Breast epithelium (tissue), 4 donors: ENCODE measurements at regions not wholly inside any gene's neighbourhood (a gene's known extent, or its start where the extent isn't known, plus 50 kb on each side); places are given as distances from the start of the nearest gene placed in this dataset.

Experiments
- DNase-seq, 2 donors: peaks; one replicate each; pipeline ENCODE4 v3.0.0-alpha.2; 2019; ENCODE audit warnings: low spot score in 2 of 2
- H3K27ac ChIP-seq, 2 donors: fragments of 200-600 bp; sonication (generic) in 1 of 2; one replicate each; pipeline ENCODE4 v1.5.1; 2016 to 2019; ENCODE audit warnings: mild to moderate bottlenecking in 1 of 2
- H3K27me3 ChIP-seq, 2 donors: fragments of 200-600 bp; sonication (generic) in 1 of 2; one replicate each; pipeline versions ENCODE4 v1.5.1 to v1.6.0; 2017 to 2019; ENCODE audit warnings: control low read depth in 1 of 2, mild to moderate bottlenecking in 1 of 2
- H3K36me3 ChIP-seq: fragments of 200-600 bp; one replicate; pipeline ENCODE4 v1.5.1; 2019
- H3K4me1 ChIP-seq, 2 donors: fragments of 200-600 bp; sonication (generic); one replicate each; pipeline ENCODE4 v1.5.1; 2016 to 2019; ENCODE audit warnings: control low read depth in 1 of 2
- H3K4me3 ChIP-seq, 3 donors: fragments of 200-600 bp; sonication (generic); 1 replicate in 2 of 3; 2 replicates in 1 of 3; pipeline ENCODE4 v1.5.1; 2016 to 2019; ENCODE audit warnings: mild to moderate bottlenecking in 3 of 3, moderate library complexity in 2 of 3
- H3K9me3 ChIP-seq, 2 donors: fragments of 200-600 bp; sonication (generic) in 1 of 2; one replicate each; pipeline ENCODE4 v1.5.1; 2016 to 2019; ENCODE audit warnings: control low read depth in 1 of 2
- CTCF ChIP-seq, 3 donors: fragments of 450-650 bp; IDR thresholded peaks; one replicate each; pipeline ENCODE4 v1.5.1; 2016 to 2017; ENCODE audit warnings: antibody characterized with exemption in 3 of 3, mild to moderate bottlenecking in 3 of 3, moderate library complexity in 3 of 3
- POLR2A ChIP-seq: fragments of 450-650 bp; IDR thresholded peaks from one replicate; pipeline ENCODE4 v1.6.1; 2016; ENCODE audit warnings: antibody characterized with exemption, mild to moderate bottlenecking, moderate library complexity
- POLR2AphosphoS5 ChIP-seq, 3 donors: sonication (generic); formaldehyde crosslinking; IDR thresholded peaks; one replicate each; pipeline ENCODE4 v1.6.1; 2017; ENCODE audit warnings: antibody characterized with exemption in 3 of 3
- intact Hi-C: fragments of 100-400 bp; cut with DNase I; formaldehyde crosslinking; loops from one replicate; pipeline ENCODE4 v1.15.1; 2023; ENCODE audit warnings: low total_unique reads

- no peak overlapping the region for H3K27ac ChIP-seq
- intact Hi-C loops: no loop called here
- no peak for DNase-seq
- TF ChIP-seq POLR2A: no peak
- no peak for TF ChIP-seq CTCF (IDR thresholded peaks at IDR 0.05)
- no peak for TF ChIP-seq POLR2AphosphoS5 (IDR thresholded peaks at IDR 0.05)
- no peaks in the 10 kb centered on the region for H3K27me3 ChIP-seq
- H3K36me3 ChIP-seq: no peaks in the 10 kb centered on the region
- H3K9me3 ChIP-seq: no peaks in the 10 kb centered on the region
- no peaks in the 10 kb centered on the region for H3K4me1 ChIP-seq
- no peak overlapping the region for H3K4me3 ChIP-seq
These were observed 398.7 kb downstream of the DSEL start for GRCh38 chr18:67117804-67118203.

GRCh38 chr18:67109535-67109934 is 407.0 kb downstream of the DSEL start:
- Histone ChIP-seq H3K4me1 (no peaks in the 10 kb centered on the region), H3K4me3 (no peak overlapping the region), H3K27me3 (no peaks in the 10 kb centered on the region), H3K9me3 (no peaks in the 10 kb centered on the region), H3K36me3 (no peaks in the 10 kb centered on the region), H3K27ac (no peak overlapping the region)
- intact Hi-C loops: no loop called here
- TF ChIP-seq POLR2AphosphoS5 (IDR thresholded peaks at IDR 0.05) (no peak), POLR2A (no peak), CTCF (IDR thresholded peaks at IDR 0.05) (no peak)
- no peak for DNase-seq

GRCh38 chr18:67108894-67109293 is 407.6 kb downstream of the DSEL start:
- Histone ChIP-seq H3K4me3 (no peak overlapping the region), H3K4me1 (no peaks in the 10 kb centered on the region), H3K9me3 (no peaks in the 10 kb centered on the region), H3K27me3 (no peaks in the 10 kb centered on the region), H3K36me3 (no peaks in the 10 kb centered on the region), H3K27ac (no peak overlapping the region)
- no peak for DNase-seq
- intact Hi-C loops: no loop called here
- TF ChIP-seq CTCF (IDR thresholded peaks at IDR 0.05): no peak
- TF ChIP-seq POLR2A: no peak
- TF ChIP-seq POLR2AphosphoS5 (IDR thresholded peaks at IDR 0.05): no peak

GRCh38 chr18:67104700-67105284 is 411.7 kb downstream of the DSEL start:
- no peaks in the 10 kb centered on the region for H3K9me3 ChIP-seq
- no peak overlapping the region for H3K27ac ChIP-seq
- intact Hi-C loops: no loop called here
- H3K36me3 ChIP-seq: peaks cover 5% of the 10 kb centered on the region
- DNase-seq: no peak
- H3K4me1 ChIP-seq: no peaks in the 10 kb centered on the region
- H3K27me3 ChIP-seq: no peaks in the 10 kb centered on the region
- TF ChIP-seq POLR2A (no peak), CTCF (IDR thresholded peaks at IDR 0.05) (peak in 2 of 3 donors; percentile 25 to 30), POLR2AphosphoS5 (IDR thresholded peaks at IDR 0.05) (no peak)
- H3K4me3 ChIP-seq: no peak overlapping the region

GRCh38 chr18:67094123-67094522 is 422.4 kb downstream of the DSEL start:
- H3K4me3 ChIP-seq: no peak overlapping the region
- no peaks in the 10 kb centered on the region for H3K9me3 ChIP-seq
- intact Hi-C loops: no loop called here
- H3K36me3 ChIP-seq: no peaks in the 10 kb centered on the region
- DNase-seq: no peak
- H3K27ac ChIP-seq: no peak overlapping the region
- H3K27me3 ChIP-seq: no peaks in the 10 kb centered on the region
- H3K4me1 ChIP-seq: no peaks in the 10 kb centered on the region
- TF ChIP-seq CTCF (IDR thresholded peaks at IDR 0.05) (no peak), POLR2A (no peak), POLR2AphosphoS5 (IDR thresholded peaks at IDR 0.05) (no peak)
